Stomach (tissue), 4 donors: ENCODE measurements at regions not wholly inside any gene's neighbourhood (a gene's known extent, or its start where the extent isn't known, plus 50 kb on each side); places are given as distances from the start of the nearest gene placed in this dataset.

Source experiments
- CTCF ChIP-seq, 7 experiments: fragments of 450-650 bp in 4 of 7; fragments of 200-600 bp in 3 of 7; sonication (generic) in 3 of 7; IDR thresholded peaks; one replicate each; pipeline ENCODE4 v1.5.1; 2016 to 2019; ENCODE audit warnings: antibody characterized with exemption in 7 of 7, control low read depth in 2 of 7, mild to moderate bottlenecking in 1 of 7
- POLR2A ChIP-seq, 4 donors: fragments of 450-650 bp; IDR thresholded peaks; one replicate each; pipeline ENCODE4 v1.6.1; 2016; ENCODE audit warnings: antibody characterized with exemption in 4 of 4, control low read depth in 2 of 4, mild to moderate bottlenecking in 1 of 4, moderate library complexity in 1 of 4
- POLR2AphosphoS5 ChIP-seq, 3 donors: sonication (generic); formaldehyde crosslinking; IDR thresholded peaks; one replicate each; pipeline ENCODE4 v1.6.1; 2016; ENCODE audit warnings: antibody characterized with exemption in 3 of 3

DNA sequence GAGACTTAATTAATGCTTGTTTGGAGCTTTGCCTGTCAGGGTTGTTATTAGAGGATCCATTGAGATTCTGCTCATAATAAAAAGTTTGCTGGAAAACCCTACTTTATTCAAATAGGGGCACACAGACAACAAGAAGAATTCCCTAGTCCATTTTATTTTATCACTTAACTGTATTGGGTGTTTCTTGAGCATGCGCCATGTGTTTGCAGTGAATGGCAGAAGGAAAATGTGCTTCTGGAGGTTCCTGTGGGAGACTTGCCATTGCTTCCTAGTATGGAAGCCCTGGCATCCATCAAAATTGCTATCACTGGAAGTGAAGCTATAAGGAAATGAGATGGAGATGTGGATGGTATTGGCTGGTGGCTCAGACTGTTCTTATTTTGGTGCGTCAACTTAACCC is 106.6 kb upstream of the GALNT18 start:
- TF ChIP-seq CTCF (IDR thresholded peaks at IDR 0.05) (no peak), POLR2A (IDR thresholded peaks at IDR 0.05) (no peak), POLR2AphosphoS5 (IDR thresholded peaks at IDR 0.05) (no peak)
